DMS79 (cell line): ENCODE measurements at regions not wholly inside any gene's neighbourhood (a gene's known extent, or its start where the extent isn't known, plus 50 kb on each side); places are given as distances from the start of the nearest gene placed in this dataset.

Experiments
- DNase-seq: peaks from one replicate; lab custom pipeline; 2025; lab: John Stamatoyannopoulos, UW

DNA sequence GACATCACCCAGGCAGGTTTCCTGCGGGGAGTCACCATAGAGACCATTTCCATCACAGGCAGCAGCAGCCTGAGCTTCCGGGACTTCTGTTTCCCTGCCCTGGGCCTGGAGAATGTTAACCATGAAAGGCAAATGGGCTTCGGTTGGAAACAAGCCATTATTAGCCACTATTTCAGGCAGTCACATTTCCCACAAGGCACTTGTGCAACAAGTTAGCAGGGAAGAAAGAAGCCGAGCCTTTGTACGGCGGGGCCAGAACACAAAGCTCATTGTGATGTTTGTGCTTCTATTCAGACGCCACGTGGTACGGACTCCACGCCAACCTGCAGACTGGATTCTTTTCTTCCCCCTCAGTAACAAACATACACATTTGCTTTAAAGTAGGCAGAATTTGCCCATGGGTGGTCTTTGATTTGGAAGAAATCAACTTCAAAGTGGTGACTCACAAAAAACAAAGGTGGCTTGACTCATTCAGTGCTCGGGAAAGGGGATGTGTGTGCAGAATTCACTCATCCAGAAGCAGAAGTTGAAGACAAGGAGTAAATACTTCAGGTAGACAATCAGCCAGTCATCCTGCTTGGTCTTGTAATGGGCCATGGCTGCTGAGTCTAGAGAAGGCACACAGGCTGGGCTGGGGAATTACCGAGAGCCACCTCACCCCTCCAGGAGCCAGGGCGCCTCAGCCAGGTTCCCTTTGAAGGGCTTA, 154.2 kb upstream of the PRMT8 start:
- peak; percentile 28 for DNase-seq

DNA sequence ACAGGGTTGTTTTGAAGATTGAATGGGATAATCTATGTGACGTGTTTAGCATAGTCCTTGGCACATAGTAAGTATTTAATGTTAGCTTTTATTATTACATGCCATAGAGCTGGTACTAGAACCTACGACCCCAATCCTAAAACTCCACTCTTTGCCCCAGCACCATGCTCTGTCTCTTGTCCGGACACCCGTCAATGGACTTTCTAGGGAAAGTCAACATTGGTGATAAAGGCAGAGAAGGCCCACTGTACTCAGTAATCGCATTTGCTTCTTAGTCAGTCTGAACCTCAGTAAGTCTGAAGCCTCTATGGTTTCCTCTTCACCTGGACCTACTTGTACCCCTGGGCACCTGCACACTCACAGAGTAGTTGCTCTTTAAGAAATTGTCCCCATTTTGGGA, 153.1 kb upstream of the PRMT8 start:
- no peak for DNase-seq

- no peak for DNase-seq
Measured at GRCh38 chr12:3339221-3339620, 151.8 kb upstream of the PRMT8 start.

GRCh38 chr12:3341594-3341993, 149.4 kb upstream of the PRMT8 start:
- DNase-seq = peak; percentile 69

- peak; percentile 92 for DNase-seq
Measured at GRCh38 chr12:3342051-3342450, 149.0 kb upstream of the PRMT8 start.

- no peak for DNase-seq
Measured at GRCh38 chr12:3348055-3348454, 142.9 kb upstream of the PRMT8 start.

DNA sequence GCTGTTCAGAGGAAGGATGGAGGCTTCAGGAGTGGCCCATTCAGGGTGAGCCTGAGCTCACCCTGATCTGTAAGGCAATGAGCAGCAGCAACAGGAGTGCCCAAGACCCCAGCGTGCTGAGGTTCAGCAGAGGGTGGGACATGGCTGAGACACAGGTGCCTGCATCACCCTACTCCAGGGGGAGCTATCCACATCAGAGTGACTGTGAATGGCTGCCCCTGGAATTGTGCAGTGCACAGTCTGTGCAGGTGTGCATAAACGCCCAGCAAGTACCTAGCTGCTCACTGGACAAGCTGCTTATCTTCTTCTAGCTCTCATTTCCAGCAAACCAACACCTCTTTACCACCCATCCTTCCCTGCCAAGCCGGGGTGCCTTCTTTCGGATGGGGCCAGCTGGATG, 140.6 kb upstream of the PRMT8 start:
- DNase-seq = no peak

- no peak for DNase-seq
Measured at GRCh38 chr12:3351731-3352130, 139.3 kb upstream of the PRMT8 start.

GRCh38 chr12:3352230-3352629, 138.8 kb upstream of the PRMT8 start:
- no peak for DNase-seq

DNA sequence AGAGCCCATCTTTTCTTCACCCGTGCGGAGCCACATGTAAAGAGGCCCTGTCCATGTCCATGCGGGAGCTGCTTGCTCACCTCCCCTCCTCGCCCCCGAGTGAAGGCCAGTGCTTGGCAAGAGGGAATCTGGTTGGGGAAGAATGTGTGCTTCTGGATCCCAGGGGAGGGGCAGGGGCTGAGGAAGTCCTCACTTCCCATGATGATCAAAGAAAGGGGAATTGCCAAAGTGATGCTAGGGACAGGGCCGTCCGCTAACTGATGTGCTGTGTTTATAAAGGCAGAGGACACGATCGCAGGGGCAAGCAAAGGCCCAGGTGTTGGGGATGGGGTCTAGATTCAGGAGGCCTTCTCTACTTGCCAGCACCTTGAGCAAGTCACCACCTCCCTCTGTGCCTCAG, 137.4 kb upstream of the PRMT8 start:
- DNase-seq = no peak

DNA sequence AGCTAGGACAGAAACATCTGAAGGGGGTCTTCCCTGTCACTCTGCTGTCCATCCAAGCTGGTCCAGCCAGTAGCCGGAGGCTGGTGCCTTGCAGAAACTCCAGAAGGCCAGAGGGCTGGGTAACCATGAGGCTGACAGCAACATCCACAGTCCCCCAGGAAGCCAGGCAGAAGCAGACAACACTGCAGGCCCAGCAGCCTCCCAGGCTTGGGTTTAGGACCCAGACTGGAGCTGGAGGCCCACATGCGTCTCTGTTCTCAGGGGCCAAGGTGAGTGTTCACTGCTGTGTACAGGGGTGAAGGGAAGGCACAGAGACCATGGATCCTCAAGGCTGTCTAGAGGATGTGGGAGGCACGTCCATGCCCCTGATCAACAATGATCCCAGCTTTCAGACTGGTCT, 136.4 kb upstream of the PRMT8 start:
- no peak for DNase-seq

GRCh38 chr12:3355378-3355900, 135.6 kb upstream of the PRMT8 start:
- DNase-seq = no peak

DNA sequence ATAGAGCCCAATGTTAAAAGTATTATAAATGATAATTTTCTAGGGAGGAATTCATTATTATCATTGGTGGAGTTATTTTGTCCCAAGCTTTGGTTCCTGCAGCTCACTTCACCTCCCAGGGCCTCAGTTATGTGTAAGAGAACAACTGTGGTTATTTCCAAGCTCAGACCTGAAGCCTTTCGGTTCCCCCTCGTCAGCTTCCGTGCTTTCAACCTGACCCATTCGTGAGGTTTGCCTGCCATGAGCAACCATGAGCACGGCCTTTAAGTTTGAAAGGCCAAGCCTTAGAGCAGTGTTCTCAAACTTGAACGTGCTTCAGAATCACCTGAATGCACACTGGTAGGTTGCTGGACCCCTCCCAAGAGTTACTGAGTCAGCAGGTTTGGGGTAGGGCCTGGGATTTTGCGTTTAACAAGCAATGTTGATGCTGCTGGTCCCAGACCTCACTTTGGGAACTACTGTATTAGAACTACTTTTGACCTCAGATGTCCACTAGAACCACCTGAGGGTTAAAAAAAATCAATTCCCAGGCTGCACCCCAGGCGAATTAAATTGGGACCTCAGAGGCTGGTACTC, 133.0 kb upstream of the PRMT8 start:
- no peak for DNase-seq

- no peak for DNase-seq
Measured at GRCh38 chr12:3359478-3359877, 131.5 kb upstream of the PRMT8 start.

DNA sequence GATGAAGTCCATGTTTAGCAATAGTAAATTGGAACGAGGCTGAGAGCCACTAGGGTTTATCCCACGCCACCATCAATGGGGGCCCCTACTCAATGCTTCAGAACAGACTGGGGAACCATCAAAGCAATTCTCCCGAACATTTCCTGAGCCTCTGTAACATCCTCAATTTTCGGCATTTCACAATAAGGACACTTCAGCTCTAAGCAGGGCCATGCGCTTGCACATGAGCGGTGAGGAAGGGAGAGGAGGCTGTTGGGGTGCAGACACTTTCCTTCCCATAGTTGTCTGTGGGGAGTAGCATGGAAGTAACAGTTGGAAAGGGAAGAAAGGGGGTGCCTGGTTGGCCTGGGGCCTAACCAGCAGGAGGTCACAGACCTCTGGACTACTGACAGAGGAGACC, 129.9 kb upstream of the PRMT8 start:
- no peak for DNase-seq

DNA sequence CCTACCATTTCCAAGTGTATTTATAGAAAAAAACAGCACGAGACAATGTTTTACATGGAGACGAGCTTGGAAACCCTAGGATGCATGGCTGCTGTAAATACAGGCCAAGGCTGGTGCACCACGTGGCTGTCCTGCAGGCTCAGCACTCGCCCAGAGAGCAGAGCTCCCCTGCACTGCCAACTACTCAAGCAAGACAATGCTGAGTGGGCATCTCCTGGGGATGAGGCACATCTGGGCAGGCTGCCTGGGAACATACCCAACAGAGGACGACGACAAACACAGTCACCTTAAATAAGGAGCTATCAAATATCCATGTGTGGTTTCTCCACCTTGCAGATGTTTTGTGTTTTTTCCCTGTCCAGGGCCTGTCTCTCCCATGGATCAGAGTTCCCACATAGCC, 128.3 kb upstream of the PRMT8 start:
- DNase-seq = peak; percentile 84

- no peak for DNase-seq
Measured at GRCh38 chr12:3363608-3364007, 127.4 kb upstream of the PRMT8 start.

- no peak for DNase-seq
Measured at GRCh38 chr12:3364226-3364625, 126.8 kb upstream of the PRMT8 start.

- no peak for DNase-seq
Measured at GRCh38 chr12:3364661-3365462, 126.1 kb upstream of the PRMT8 start.

- no peak for DNase-seq
Measured at GRCh38 chr12:3365463-3366411, 125.3 kb upstream of the PRMT8 start.

GRCh38 chr12:3366451-3367110, 124.4 kb upstream of the PRMT8 start:
- no peak for DNase-seq
